Esophagus squamous epithelium (tissue), 4 donors: ENCODE measurements at regions not wholly inside any gene's neighbourhood (a gene's known extent, or its start where the extent isn't known, plus 50 kb on each side); places are given as distances from the start of the nearest gene placed in this dataset.

ENCODE experiments used
- CTCF ChIP-seq, 6 experiments: fragments of 450-650 bp in 4 of 6; fragments of 200-600 bp in 2 of 6; sonication (generic) in 2 of 6; IDR thresholded peaks; one replicate each; pipeline ENCODE4 v1.5.1; 2016 to 2019; ENCODE audit warnings: antibody characterized with exemption in 6 of 6, mild to moderate bottlenecking in 4 of 6, moderate library complexity in 4 of 6
- POLR2A ChIP-seq, 4 donors: fragments of 450-650 bp; IDR thresholded peaks; one replicate each; pipeline ENCODE4 v1.6.1; 2017; ENCODE audit warnings: antibody characterized with exemption in 4 of 4, mild to moderate bottlenecking in 4 of 4, moderate library complexity in 3 of 4

GRCh38 chr7:28361551-28361950 is 50.8 kb upstream of the CREB5 start:
- TF ChIP-seq CTCF (IDR thresholded peaks at IDR 0.05) (no peak), POLR2A (IDR thresholded peaks at IDR 0.05) (no peak)
